Skeletal muscle cell (primary cell): ENCODE measurements at regions not wholly inside any gene's neighbourhood (a gene's known extent, or its start where the extent isn't known, plus 50 kb on each side); places are given as distances from the start of the nearest gene placed in this dataset.

Source experiments
- DNase-seq: peaks from one replicate; pipeline ENCODE4 v3.0.0-alpha.2; 2010; ENCODE audit warnings: low read depth
- H3K4me3 ChIP-seq: 2 replicates; pipeline ENCODE4 v1.5.1; 2011; ENCODE audit warnings: low read depth, mild to moderate bottlenecking, control low read depth, low read length, moderate library complexity

DNA sequence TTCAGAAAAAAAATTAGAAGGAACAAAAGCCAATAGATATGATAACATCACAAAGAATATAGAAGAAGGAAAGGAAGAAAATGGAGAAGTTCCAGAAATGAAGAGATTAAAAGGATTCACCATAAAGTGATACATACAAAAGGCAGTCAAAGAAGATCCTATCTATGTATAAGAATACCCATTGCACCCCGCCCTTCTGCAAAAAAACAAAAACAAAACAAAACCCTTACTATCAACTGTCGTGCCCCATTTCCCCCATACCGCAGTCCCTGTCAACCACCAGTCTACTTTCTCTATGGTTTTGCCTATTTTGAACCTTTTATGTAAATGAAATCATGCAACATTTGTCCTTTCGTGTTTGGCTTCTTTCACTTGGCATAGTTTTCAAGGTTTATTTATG lies 385.6 kb downstream of the PRDM5 start:
- no peak for DNase-seq
- no peak overlapping the region for H3K4me3 ChIP-seq

DNA sequence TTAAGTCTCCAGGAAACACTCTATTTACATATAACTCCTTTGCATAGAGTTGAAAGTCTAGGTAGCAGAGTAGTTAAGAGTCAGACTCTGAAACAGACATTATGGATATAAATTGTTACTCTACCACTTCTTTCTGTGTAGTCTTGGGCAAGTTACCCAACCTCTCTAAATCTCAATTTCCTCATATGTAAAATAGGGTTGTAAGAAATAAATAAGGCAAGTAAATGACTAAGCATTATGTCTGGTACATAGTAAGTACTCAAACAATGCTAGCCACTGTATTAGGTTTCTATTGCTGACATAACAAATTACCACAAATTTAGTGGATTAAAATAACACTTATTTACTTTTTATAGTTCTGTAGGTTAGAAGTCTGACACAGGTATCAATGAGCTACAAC lies 394.1 kb downstream of the PRDM5 start:
- no peak overlapping the region for H3K4me3 ChIP-seq
- no peak for DNase-seq

DNA sequence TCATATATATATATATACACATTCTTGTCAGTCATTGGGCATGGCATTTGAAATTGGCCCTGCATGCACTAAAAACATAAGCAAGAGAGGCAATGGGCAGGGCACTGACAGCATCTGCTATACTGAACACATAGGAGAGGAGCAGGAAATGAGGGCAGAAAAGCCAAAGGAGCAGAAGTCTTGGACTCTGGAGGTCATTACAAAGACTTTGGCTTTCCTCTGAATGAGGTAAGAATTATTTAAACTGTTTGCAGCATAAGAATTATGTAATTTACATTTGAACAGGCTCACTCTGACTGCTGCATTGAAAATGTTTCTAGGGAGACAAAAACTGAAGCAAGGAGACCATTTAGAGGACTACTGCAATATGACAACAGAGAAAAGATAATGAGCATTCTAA lies 396.5 kb downstream of the PRDM5 start:
- DNase-seq, result no peak
- no peak overlapping the region for H3K4me3 ChIP-seq

DNA sequence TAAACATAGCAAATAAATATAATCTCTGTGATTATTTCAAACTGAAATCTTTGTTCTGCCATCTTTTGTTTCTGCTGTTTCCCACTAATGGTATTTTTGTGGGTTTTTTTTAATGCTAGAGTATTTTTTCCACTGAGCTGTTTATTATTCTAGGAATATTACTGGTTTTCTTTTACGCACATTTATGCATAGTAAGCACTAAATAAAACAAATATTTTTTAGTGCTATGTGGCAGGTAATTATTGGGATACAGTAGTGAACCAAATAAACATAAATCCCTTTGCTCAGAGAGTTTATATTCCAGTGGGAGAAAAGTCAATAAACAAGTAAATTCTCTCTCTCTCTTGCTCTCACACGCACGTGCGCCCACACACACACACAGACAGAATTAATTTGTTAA lies 397.4 kb downstream of the PRDM5 start:
- no peak for DNase-seq
- H3K4me3 ChIP-seq, result no peak overlapping the region

DNA sequence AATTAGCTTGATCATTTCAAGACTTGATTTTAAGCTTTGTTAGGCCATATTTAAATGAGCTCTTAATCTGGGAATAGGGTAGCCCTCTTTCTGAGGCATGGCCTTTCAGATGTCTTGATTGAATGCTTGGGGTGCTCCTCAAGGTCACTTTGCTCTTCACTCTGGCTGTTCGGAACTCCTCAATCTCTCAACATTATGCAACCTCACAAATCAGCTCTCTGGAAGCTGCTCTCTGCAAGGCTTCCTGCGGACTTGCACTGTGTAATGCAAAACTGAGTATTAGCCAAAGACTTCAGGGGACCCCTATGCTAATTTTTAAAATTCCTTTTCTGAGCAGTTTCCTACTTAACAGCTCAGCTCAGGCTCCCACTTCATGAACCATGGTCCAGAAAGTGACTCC lies 398.3 kb downstream of the PRDM5 start:
- no peak overlapping the region for H3K4me3 ChIP-seq
- no peak for DNase-seq

DNA sequence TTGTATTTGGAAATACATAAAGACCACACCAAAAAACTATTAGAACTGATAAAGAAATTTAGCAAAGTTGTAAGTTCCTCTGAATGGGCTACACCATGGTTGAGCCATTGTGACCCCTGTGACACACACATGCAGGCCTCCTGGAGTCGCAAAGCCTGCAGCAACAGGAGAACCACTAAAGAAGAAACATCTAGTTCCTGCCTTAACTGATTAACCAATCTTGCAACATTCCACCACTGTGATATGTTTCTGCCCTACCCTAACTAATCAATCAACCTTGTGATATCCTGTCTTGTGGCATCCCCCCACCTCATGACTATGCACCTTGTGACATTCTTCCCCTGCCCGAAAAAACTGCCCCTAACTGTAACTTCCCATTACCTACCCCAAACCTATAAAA lies 401.8 kb downstream of the PRDM5 start:
- DNase-seq, result no peak
- H3K4me3 ChIP-seq, result no peak overlapping the region

DNA sequence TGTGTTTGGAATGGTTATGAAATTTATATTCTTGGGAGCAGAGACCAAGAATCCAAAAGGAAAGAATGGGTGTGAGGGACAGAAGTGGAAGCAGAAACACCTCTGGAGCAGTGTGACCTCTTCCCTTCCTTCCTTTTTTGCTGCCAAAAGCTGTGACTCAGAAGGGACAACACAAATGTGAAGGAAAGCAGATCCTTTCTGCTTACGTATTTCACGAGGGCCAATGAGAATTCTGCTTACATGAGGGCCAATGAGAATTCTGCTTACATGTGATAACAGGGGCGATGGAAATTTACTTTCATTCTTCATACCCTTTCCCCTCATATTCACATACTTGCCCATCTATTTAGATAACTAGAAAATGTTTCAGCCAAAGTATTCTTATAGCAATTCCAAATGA lies 404.6 kb downstream of the PRDM5 start:
- no peak overlapping the region for H3K4me3 ChIP-seq
- DNase-seq, result peak; percentile 59

DNA sequence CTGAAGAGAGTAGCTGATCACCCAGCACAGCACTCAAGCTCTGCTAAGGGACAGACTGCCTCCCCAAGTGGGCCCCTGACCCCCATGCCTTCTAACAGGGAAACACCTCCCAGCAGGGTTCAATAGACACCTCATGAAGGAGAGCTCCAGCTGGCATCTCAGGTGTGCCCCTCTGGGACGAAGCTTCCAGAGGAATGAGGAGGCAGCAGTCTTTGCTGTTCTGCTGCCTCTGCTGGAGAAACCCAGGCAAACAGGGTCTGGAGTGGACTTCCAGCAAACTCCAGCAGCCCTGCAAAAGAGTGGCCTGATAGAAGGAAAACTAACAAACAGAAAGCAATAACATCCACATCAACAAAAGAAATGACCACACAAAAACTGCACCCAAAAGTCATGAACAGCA lies 412.8 kb downstream of the PRDM5 start:
- no peak for DNase-seq

DNA sequence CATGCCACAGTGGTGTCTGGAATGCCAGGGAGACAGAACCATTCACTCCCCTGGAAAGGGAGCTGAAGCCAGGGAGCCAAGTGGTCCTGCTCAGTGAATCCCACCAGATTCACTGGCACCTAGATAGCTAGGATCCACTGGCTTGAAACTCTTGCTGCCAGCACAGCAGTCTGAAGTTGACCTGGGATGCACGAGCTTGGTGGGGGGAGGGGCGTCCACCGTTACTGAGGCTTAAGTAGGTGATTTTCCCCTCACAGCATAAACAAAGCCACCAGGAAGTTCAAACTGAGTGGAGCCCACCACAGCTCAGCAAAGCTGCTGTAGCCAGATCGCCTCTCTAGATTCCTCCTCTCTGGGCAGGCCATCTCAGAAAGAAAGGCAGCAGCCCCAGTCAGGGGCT lies 413.3 kb downstream of the PRDM5 start:
- no peak overlapping the region for H3K4me3 ChIP-seq
- DNase-seq, result no peak

More for the DNA sequence above, 412.8 kb downstream of the PRDM5 start:
- no peak overlapping the region for H3K4me3 ChIP-seq

DNA sequence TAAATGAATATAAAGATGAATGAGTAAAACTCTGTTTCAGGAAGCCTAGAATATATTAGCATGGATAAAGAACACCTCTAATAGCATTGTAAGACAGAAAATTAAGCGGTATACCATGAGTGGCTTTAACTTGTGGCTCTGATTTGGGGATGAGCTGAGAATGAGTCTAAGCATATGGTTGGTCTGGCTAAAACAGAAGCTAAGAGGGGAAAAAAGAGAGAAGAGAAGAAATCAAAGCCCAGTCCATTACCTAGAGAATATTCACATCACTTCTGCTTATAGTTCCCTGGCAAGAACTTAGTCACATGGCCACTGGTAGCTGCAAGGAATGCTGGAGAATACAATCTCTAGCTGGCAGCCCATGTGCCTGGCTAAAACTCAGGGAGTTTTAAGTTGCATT lies 414.5 kb downstream of the PRDM5 start:
- no peak for DNase-seq

DNA sequence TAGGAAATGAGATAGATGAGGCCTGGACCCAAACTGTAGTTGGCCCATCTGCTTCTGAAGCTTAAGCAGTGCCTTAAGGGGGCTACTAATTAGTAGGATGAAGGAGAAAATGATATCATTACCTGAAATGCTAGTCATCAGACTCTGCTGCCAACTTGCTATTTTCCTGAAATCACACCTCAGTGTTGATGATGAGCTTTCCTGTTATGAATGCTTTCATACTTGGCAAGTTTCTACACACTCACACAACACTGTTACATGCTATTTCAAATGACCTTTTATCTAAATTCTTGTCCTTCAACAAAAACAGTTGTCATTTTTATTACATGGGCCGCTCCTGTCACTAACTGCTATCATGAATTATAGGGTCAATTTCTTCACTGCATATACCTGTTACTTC lies 416.0 kb downstream of the PRDM5 start:
- DNase-seq, result no peak
- H3K4me3 ChIP-seq, result no peak overlapping the region

More for the DNA sequence above, 414.5 kb downstream of the PRDM5 start:
- H3K4me3 ChIP-seq, result no peak overlapping the region

DNA sequence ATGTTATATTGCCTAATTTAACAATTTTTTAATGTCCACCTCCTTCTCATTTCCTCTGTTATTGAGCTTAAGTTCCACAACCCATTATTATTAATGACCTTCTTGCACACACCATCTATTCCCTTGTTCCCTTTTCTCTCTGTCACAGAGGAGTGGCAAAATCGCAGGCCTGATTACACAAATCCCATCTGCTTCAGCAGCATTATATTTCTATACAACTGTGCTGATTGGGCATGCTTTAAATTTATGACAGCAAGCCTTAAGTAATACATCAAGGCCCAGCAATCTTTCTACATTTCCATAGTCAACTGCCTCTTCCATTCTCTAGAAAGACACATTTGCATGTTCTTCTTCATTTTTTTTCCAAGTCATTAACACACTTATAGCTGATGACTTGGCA lies 423.8 kb downstream of the PRDM5 start:
- no peak for DNase-seq
- H3K4me3 ChIP-seq, result no peak overlapping the region

DNA sequence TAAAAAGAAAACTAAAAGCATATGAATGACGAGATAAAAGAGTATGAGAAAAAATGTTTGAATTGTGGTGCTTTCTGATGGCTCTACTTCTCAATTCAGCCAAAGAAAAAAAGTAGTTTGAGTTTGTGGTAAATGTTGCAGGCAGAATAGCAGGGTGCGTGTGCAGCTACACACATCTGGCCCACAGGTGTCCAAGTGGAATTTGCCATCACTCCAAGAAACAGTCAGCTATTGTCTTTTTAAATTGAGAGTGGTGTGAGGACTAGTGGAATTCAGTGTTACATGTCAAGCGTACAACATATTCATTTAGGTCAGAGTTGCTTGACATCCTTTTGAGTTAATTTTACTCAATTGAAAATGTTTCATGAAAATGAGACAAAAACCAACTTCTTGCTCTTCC lies 424.8 kb upstream of the MAD2L1 start:
- no peak overlapping the region for H3K4me3 ChIP-seq
- no peak for DNase-seq

DNA sequence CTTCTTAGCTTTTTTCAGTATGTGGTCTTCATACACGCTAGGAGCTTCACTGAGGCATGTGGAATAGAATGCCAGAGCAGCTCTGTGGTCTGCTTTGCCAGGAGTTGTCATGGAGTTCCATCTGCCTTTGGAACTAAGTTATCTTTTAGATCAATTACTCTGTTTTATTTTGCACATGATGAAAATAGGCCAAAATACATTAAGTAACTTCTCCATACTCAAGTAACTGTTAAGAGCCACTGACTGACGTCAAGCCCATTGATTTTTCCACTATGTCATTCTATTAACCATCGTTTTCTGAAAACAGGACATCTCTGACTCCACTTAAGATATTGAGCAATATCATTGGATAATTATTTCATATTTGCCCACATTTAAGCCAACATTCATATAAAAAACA lies 415.1 kb upstream of the MAD2L1 start:
- no peak for DNase-seq
- no peak overlapping the region for H3K4me3 ChIP-seq

DNA sequence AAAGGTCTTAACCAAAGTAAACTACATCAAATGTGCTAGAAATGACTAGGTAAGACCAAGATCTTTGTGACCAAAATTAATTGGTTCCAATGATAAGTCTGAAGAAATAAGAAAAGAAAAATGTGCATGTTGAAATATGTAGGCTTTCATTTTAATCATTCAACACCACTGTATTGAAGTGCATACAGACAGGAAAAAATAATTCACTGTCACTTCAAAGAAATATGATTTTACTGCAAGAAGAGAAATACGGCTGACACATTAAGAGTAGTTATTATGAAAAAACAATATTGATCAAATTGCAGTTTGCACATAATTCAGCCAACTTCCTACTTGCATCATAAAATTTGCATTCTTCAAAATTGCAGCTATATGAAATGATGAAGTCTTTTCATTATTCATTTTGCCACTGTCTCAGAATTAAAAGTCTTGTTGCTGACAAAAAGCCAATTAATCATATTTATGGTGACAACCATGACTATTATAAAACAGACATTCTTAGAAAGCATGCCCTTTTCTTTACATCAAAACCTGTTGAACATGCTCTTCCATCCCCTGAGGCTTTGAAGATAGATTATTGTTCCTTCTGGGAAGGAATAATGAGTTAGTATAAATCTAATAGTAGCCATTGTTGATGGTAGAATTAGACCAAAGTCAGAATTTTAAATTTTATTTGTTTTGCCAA lies 405.9 kb upstream of the MAD2L1 start:
- DNase-seq, result no peak
- H3K4me3 ChIP-seq, result no peak overlapping the region

DNA sequence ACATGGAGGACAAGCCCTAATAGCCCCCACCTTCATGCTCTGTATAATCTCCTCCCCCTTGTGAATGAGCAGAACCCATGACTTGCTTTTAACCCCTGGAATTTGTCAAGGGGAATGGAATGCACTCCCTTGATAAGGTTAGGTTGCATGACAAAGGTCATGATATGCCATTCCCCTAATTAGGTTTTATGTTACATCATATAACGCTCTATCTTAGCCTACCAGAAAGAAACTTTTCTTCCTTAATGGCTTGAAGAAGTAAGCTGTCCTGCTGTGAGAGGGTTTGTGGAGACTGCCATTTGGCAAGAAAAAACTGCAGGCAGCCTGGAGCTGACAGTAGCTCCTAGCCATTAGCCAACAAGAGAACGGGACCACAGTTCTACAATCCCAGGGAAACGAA lies 399.8 kb upstream of the MAD2L1 start:
- DNase-seq, result no peak
- H3K4me3 ChIP-seq, result no peak overlapping the region

DNA sequence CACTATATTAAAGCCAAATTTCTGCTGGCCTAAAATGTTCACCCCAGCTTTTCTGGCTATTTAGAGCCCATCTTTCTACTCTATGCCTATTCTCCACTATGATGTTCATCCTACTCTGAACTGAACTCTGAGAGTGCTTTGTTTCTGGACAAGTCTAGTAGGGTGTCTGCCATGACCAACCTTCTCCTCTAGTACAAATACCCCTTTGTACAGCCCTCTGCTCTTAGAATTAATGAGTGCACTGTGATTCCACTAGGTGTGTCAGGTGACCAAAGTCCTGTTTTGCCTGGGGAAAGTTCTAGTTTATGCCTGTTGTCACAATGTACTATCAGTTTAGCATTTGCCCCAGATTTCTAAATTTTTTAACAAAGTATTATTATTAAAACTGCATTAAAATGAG lies 388.1 kb upstream of the MAD2L1 start:
- no peak overlapping the region for H3K4me3 ChIP-seq
- DNase-seq, result no peak

DNA sequence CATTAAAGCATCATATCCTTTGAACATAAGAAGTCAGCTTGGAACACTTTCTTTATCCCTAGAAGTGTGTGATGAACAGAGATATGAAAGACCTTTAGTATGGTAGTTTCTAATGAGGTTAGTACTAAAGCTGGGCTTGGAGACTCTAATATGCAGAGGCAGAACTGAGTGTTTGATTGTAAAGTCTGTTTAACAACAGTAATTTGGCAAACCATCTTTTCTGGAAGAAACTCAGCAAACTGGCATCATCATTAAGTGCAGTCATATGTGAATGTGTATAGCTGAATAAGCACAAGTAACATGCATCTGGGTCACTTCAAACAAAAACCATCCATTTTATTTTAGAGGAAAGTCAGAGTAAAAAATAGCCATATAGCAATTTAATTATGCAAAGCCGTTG lies 385.9 kb upstream of the MAD2L1 start:
- no peak for DNase-seq
- no peak overlapping the region for H3K4me3 ChIP-seq

DNA sequence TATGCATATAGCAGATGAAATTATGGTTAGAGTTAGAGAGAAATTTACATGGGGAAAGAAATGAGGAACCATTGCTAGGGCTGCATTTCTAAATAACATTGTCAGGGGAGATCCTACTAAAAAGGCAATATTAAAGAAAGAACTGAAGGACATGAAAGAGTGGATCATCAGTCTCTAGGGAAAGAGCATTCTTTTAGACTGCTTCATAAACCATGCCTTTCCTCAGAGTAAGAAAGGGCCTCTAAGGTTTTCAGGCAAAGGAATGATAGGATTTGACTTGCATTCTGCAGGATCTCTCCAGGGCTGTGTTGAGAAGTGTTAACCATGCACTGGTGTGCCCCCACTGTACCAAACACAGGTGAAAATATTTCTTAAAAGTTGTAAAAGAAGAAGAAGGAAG lies 385.4 kb upstream of the MAD2L1 start:
- H3K4me3 ChIP-seq, result no peak overlapping the region
- DNase-seq, result peak; percentile 75

DNA sequence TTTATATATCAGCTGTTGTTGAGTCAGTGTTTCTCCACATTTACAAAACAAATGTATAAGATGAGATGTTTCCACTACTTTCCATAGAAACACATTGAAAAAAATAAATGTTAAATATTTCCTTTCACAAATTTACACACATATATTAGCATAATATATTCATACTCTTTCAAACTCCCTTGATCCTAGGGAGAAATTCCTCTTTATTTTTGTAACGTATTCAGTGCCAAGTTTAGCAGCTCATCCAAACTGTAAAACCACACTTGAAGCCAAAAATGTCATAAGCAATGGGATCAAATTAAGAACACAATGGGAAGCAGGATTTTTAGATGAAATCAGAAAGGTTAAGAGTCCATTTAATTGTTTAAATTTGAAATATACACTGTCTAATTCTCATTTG lies 381.1 kb upstream of the MAD2L1 start:
- no peak for DNase-seq
- H3K4me3 ChIP-seq, result no peak overlapping the region

DNA sequence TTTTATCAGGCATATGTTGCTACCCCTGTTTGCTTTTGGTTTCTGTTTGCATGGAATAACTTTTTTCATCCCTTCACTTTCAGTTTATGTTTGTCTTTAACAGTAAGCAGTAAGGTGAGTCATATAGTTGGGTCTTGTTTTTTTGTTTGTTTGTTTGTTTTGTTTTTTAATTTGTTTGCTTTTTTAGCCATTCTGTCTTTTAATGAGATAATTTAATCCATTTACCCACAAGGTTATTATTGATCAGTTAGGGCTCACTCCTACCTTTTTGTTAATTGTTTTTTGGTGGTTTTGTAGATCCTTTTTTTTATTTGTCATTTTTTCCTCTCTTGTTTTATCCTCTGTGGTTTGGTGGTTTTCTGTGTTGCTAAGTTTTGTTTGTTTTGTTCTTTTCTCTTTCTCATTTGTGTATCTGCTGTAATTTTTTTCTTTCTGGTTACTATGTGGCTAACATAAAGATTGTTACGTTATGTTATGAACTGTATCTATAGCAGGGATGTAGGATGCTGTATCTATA lies 379.5 kb upstream of the MAD2L1 start:
- no peak overlapping the region for H3K4me3 ChIP-seq
- DNase-seq, result no peak

DNA sequence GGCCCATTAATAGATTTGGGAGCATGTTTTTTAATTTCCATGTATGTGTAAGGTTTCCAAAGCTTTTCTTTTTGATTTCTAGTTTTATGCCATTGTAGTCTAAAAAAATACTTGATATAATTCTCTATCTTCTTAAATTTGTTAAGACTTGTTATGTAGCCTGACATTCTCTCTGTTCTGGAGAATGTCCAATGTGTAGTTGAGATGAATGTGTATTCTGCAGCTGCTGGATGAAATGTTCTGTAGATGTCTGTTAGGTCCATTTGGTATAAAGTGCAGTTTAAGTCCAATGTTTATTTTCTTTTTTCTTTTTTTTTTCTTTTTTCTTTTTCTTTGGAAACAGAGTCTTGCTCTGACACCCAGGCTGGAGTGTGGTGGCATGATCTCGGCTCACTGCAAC lies 378.5 kb upstream of the MAD2L1 start:
- no peak overlapping the region for H3K4me3 ChIP-seq
- DNase-seq, result no peak
